Thoracic aorta (tissue), 2 donors: ENCODE measurements at regions not wholly inside any gene's neighbourhood (a gene's known extent, or its start where the extent isn't known, plus 50 kb on each side); places are given as distances from the start of the nearest gene placed in this dataset.

Source experiments
- ATAC-seq: fragments of 150-250 bp; one replicate; pipeline ENCODE4 v1.8.0; 2017; ENCODE audit warnings: low read depth; ENCODE audit not compliant: insufficient number of reproducible peaks, low FRiP score
- DNase-seq: peaks from one replicate; pipeline ENCODE4 v3.0.0-alpha.2; 2020; ENCODE audit warnings: low spot score
- H3K27ac ChIP-seq, 2 donors: fragments of 200-600 bp; sonication (generic); 1 replicate in 1 of 2; 2 replicates in 1 of 2; pipeline ENCODE4 v1.5.1; 2016; ENCODE audit warnings: mild to moderate bottlenecking in 2 of 2, moderate library complexity in 2 of 2
- H3K27me3 ChIP-seq: fragments of 200-600 bp; sonication (generic); replicated peaks from 2 replicates; pipeline ENCODE4 v1.6.0; 2016; ENCODE audit warnings: mild to moderate bottlenecking; ENCODE audit not compliant: insufficient read depth
- H3K36me3 ChIP-seq: fragments of 200-600 bp; sonication (generic); one replicate; pipeline ENCODE4 v1.5.1; 2016
- H3K4me1 ChIP-seq, 2 donors: fragments of 200-600 bp; sonication (generic); 1 replicate in 1 of 2; 2 replicates in 1 of 2; pipeline versions ENCODE4 v1.5.1 to v1.6.0; 2016; ENCODE audit warnings: low read depth in 2 of 2, mild to moderate bottlenecking in 1 of 2; ENCODE audit not compliant: control insufficient read depth in 1 of 2
- H3K4me3 ChIP-seq: fragments of 200-600 bp; sonication (generic); 2 replicates; pipeline ENCODE4 v1.5.1; 2016; ENCODE audit warnings: mild to moderate bottlenecking
- H3K9me3 ChIP-seq: fragments of 200-600 bp; sonication (generic); 2 replicates; pipeline ENCODE4 v1.5.1; 2016
- TF ChIP-seq, protein P1 (sequence below): fragments of 200-600 bp; sonication (generic); IDR thresholded peaks from one replicate; pipeline ENCODE4 v1.5.1; 2019; ENCODE audit warnings: antibody characterized with exemption

DNA sequence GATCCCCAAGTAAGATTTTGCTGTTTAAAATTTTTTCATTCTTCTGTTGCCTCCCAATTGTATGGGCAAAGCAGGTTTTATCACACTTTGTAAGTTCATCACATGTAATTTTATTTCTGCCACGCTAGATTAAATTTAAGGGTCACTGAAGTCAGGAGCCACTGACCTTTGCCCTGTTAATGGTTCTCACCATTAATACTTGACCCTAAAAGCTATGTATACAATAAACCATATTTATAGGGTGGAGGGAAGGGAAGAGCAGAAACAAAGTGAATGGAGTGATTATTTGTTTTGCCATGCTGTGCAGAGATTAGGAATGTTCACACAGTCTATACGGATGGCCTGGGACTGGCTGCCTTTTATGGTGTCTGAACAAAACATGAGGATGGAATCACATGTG is 186.7 kb downstream of the BMP2 start:
- no peak overlapping the region for H3K27ac ChIP-seq

DNA sequence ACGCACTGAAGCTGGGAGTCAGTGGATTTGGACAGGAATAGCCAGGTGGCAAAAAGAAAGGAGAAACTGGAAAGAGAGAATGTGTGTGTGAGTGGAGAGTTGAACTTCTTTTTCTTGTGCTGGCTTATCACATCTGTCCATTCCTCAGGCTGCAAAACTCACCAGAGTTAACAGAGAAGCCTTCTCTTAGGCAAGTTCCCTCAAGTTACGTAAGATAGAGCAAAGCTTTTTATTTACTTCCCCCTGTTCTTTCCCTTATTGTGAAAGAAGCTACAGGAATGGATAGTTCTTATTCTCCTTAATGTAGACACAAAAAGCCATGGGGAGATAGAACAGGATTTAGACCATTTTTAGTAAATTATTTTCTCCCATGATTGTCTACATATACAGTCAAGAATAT is 188.6 kb downstream of the BMP2 start:
- H3K9me3 ChIP-seq: no peaks in the 10 kb centered on the region
- no peak overlapping the region for H3K4me3 ChIP-seq
- H3K36me3 ChIP-seq: no peaks in the 10 kb centered on the region
- no peak overlapping the region for H3K27ac ChIP-seq
- no peaks in the 10 kb centered on the region for H3K27me3 ChIP-seq
- DNase-seq: no peak
- no peak for ATAC-seq
- TF ChIP-seq, protein P1, sequence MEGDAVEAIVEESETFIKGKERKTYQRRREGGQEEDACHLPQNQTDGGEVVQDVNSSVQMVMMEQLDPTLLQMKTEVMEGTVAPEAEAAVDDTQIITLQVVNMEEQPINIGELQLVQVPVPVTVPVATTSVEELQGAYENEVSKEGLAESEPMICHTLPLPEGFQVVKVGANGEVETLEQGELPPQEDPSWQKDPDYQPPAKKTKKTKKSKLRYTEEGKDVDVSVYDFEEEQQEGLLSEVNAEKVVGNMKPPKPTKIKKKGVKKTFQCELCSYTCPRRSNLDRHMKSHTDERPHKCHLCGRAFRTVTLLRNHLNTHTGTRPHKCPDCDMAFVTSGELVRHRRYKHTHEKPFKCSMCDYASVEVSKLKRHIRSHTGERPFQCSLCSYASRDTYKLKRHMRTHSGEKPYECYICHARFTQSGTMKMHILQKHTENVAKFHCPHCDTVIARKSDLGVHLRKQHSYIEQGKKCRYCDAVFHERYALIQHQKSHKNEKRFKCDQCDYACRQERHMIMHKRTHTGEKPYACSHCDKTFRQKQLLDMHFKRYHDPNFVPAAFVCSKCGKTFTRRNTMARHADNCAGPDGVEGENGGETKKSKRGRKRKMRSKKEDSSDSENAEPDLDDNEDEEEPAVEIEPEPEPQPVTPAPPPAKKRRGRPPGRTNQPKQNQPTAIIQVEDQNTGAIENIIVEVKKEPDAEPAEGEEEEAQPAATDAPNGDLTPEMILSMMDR: no peak
- no peaks in the 10 kb centered on the region for H3K4me1 ChIP-seq

More for the DNA sequence above, 186.7 kb downstream of the BMP2 start:
- DNase-seq (no peak), ATAC-seq (no peak)
- TF ChIP-seq, protein P1: no peak
- Histone ChIP-seq H3K36me3 (no peaks in the 10 kb centered on the region), H3K4me3 (no peak overlapping the region), H3K4me1 (no peaks in the 10 kb centered on the region), H3K27me3 (no peaks in the 10 kb centered on the region), H3K9me3 (no peaks in the 10 kb centered on the region)

DNA sequence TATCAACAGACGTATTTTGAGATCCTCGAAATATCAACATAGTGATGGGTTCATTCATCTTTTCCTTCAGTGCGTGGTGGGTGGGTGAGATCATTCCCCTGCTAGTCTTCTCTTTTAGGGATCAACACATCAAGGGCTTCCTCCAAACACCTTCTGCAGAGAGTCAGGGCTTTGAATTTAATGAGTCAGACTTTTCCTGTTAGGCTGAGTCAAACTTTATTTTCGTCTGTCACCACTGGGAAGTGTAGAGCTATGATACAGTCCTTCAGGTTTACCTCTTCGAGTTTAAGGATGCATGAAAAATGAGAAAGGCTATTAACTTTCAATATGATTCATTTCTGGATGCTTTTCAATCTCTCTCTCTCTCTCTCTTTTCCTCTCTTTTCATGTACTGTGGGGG is 189.1 kb downstream of the BMP2 start:
- Histone ChIP-seq H3K27ac (no peak overlapping the region), H3K36me3 (no peaks in the 10 kb centered on the region), H3K4me3 (no peak overlapping the region), H3K4me1 (no peaks in the 10 kb centered on the region), H3K9me3 (no peaks in the 10 kb centered on the region), H3K27me3 (no peaks in the 10 kb centered on the region)
- TF ChIP-seq, protein P1: no peak
- DNase-seq (no peak), ATAC-seq (no peak)

DNA sequence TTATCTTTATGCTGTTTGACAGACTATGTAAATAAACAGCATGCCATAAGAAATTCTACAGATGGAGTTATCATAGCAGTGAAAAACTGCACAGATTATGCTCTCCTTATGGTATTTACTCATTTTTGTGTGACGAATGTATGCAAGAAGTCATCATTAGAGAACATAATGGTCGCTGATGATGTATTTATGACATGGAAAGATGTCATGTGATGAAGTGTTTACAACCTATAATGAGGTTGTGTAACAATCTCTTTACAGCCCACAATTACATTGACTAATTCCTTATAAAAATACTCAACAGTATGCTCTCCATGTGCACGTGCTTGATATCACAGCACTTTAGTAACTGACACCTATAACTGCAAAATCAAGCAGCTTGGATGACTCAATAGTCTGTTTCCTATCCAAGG is 192.4 kb downstream of the BMP2 start:
- ATAC-seq (no peak), DNase-seq (no peak)
- Histone ChIP-seq H3K27ac (no peak overlapping the region), H3K27me3 (no peaks in the 10 kb centered on the region), H3K4me3 (no peak overlapping the region), H3K36me3 (no peaks in the 10 kb centered on the region), H3K4me1 (no peaks in the 10 kb centered on the region), H3K9me3 (no peaks in the 10 kb centered on the region)
- TF ChIP-seq, protein P1: no peak

DNA sequence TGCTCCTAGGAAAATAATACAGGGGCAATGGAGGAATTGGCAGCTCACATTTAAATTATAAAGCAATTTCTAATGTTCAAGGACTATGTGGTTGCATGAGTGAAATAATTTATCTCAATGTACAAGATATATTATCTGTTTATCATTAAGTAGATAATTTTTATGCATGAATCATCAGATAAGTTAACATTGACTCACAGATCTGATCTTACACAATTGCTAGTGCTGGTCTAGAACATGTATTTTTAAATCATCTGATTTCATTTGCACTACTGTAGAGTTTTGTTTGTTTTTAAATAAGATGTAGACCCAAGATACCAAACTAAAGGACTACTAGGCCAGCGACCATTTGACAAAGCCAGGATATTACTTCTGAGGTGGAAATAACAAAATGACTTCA is 199.2 kb downstream of the BMP2 start:
- H3K36me3 ChIP-seq: no peaks in the 10 kb centered on the region
- no peaks in the 10 kb centered on the region for H3K9me3 ChIP-seq
- H3K27ac ChIP-seq: no peak overlapping the region
- DNase-seq (no peak), ATAC-seq (no peak)
- no peaks in the 10 kb centered on the region for H3K27me3 ChIP-seq
- no peaks in the 10 kb centered on the region for H3K4me1 ChIP-seq
- TF ChIP-seq, protein P1: no peak
- no peak overlapping the region for H3K4me3 ChIP-seq
